HepG2 (cell line): ENCODE measurements at regions not wholly inside any gene's neighbourhood (a gene's known extent, or its start where the extent isn't known, plus 50 kb on each side); places are given as distances from the start of the nearest gene placed in this dataset.

ENCODE experiments used
- FOXJ3 ChIP-seq: sonication (generic); formaldehyde crosslinking; IDR thresholded peaks from 2 replicates; pipeline ENCODE4 v1.4.0; 2020; ENCODE audit warnings: missing genetic modification reagents, mild to moderate bottlenecking, borderline replicate concordance
- GATAD2A ChIP-seq: IDR thresholded peaks from 2 replicates; pipeline ENCODE4 v1.6.1; 2016
- GZF1 ChIP-seq: sonication (generic); formaldehyde crosslinking; IDR thresholded peaks from 2 replicates; pipeline ENCODE4 v1.5.1; 2020; ENCODE audit warnings: mild to moderate bottlenecking, missing genetic modification reagents
- HDAC1 ChIP-seq: sonication (generic); formaldehyde crosslinking; IDR thresholded peaks from 2 replicates; pipeline ENCODE4 v1.5.1; 2020; ENCODE audit warnings: mild to moderate bottlenecking, missing genetic modification reagents
- KLF13 ChIP-seq: sonication (generic); formaldehyde crosslinking; IDR thresholded peaks from 2 replicates; pipeline ENCODE4 v1.4.0; 2020; ENCODE audit warnings: mild to moderate bottlenecking, missing genetic modification reagents
- LCORL ChIP-seq, 2 experiments: fragments of 450-650 bp in 1 of 2; sonication (generic) in 1 of 2; formaldehyde crosslinking in 1 of 2; IDR thresholded peaks; 2 replicates each; pipeline versions ENCODE4 v1.5.0 to v1.6.1; 2017 to 2020; ENCODE audit warnings: antibody characterized with exemption in 1 of 2, missing genetic modification reagents in 1 of 2
- MAFF ChIP-seq: IDR thresholded peaks from 2 replicates; pipeline ENCODE4 v1.6.1; 2011; ENCODE audit warnings: low read depth, low read length, improper control_type of control experiment
- NFRKB ChIP-seq: fragments of 450-650 bp; IDR thresholded peaks from 2 replicates; pipeline ENCODE4 v1.6.1; 2017
- RARG ChIP-seq: sonication (generic); formaldehyde crosslinking; IDR thresholded peaks from 2 replicates; pipeline ENCODE4 v1.4.0; 2020; ENCODE audit warnings: low read depth, mild to moderate bottlenecking, missing genetic modification reagents
- SETDB1 ChIP-seq: sonication (generic); formaldehyde crosslinking; IDR thresholded peaks from 2 replicates; pipeline ENCODE4 v1.5.1; 2020; ENCODE audit warnings: missing genetic modification reagents, mild to moderate bottlenecking, borderline replicate concordance
- U2AF1 ChIP-seq: fragments of 200-400 bp; formaldehyde crosslinking; optimal IDR thresholded peaks from 2 replicates; pipeline ENCODE3; 2017; ENCODE audit warnings: mild to moderate bottlenecking, low read depth, low read length
- ZFP1 ChIP-seq: IDR thresholded peaks from 2 replicates; pipeline ENCODE4 v1.6.1; 2016
- ZGPAT ChIP-seq: IDR thresholded peaks from 2 replicates; pipeline ENCODE4 v1.6.1; 2016; ENCODE audit warnings: mild to moderate bottlenecking
- ZMYM3 ChIP-seq: sonication (generic); formaldehyde crosslinking; IDR thresholded peaks from 2 replicates; pipeline ENCODE4 v1.5.1; 2020; ENCODE audit warnings: mild to moderate bottlenecking, missing genetic modification reagents
- ZNF142 ChIP-seq: sonication (generic); formaldehyde crosslinking; IDR thresholded peaks from 2 replicates; pipeline ENCODE4 v1.4.0; 2020; ENCODE audit warnings: missing genetic modification reagents
- ZNF143 ChIP-seq: sonication (generic); formaldehyde crosslinking; IDR thresholded peaks from 2 replicates; pipeline ENCODE4 v1.4.0; 2020; ENCODE audit warnings: missing genetic modification reagents
- ZNF180 ChIP-seq: sonication (generic); formaldehyde crosslinking; IDR thresholded peaks from 2 replicates; pipeline ENCODE4 v1.4.0; 2020; ENCODE audit warnings: low read depth, missing genetic modification reagents, borderline replicate concordance
- ZNF207 ChIP-seq: fragments of 450-650 bp; IDR thresholded peaks from 2 replicates; pipeline ENCODE4 v1.6.1; 2016; ENCODE audit warnings: antibody characterized with exemption, borderline replicate concordance
- ZNF331 ChIP-seq: sonication (generic); formaldehyde crosslinking; IDR thresholded peaks from 2 replicates; pipeline ENCODE4 v1.4.0; 2020; ENCODE audit warnings: missing genetic modification reagents
- ZNF441 ChIP-seq: sonication (generic); formaldehyde crosslinking; IDR thresholded peaks from 2 replicates; pipeline ENCODE4 v1.7.0; 2021; ENCODE audit warnings: missing genetic modification reagents, borderline replicate concordance
- ZNF737 ChIP-seq: sonication (generic); formaldehyde crosslinking; IDR thresholded peaks from 2 replicates; pipeline ENCODE4 v1.5.0; 2020; ENCODE audit warnings: missing genetic modification reagents, mild to moderate bottlenecking, borderline replicate concordance
- ZSCAN12 ChIP-seq: sonication (generic); formaldehyde crosslinking; IDR thresholded peaks from 2 replicates; pipeline ENCODE4 v1.9.0; 2021; ENCODE audit warnings: mild to moderate bottlenecking, missing genetic modification reagents
- TF ChIP-seq, protein P1 (sequence below): sonication (generic); formaldehyde crosslinking; IDR thresholded peaks from 2 replicates; pipeline ENCODE4 v1.5.0; 2020; ENCODE audit warnings: missing genetic modification reagents

GRCh38 chr6:26156105-26156849 lies 69.0 kb downstream of the HFE start (continued):
- TF ChIP-seq, protein P1, sequence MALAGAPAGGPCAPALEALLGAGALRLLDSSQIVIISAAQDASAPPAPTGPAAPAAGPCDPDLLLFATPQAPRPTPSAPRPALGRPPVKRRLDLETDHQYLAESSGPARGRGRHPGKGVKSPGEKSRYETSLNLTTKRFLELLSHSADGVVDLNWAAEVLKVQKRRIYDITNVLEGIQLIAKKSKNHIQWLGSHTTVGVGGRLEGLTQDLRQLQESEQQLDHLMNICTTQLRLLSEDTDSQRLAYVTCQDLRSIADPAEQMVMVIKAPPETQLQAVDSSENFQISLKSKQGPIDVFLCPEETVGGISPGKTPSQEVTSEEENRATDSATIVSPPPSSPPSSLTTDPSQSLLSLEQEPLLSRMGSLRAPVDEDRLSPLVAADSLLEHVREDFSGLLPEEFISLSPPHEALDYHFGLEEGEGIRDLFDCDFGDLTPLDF (CRISPR knock-in tag): peak; percentile 73
- TF ChIP-seq GATAD2A (peak; percentile 21; the same call in 1 of the 2 replicates), GZF1 (CRISPR knock-in tag) (no peak), FOXJ3 (CRISPR knock-in tag) (peak; percentile 70), ZFP1 (CRISPR knock-in tag) (0 out of 2 replicates have a peak, but pooled peaks have one; percentile 51), ZSCAN12 (CRISPR knock-in tag) (peak; percentile 96; the same call in 1 of the 2 replicates), HDAC1 (peak; percentile 96), MAFF (peak; percentile 1; the same call in 1 of the 2 replicates), ZNF207 (no peak), RARG (CRISPR knock-in tag) (no peak), SETDB1 (CRISPR knock-in tag) (no peak), ZGPAT (CRISPR knock-in tag) (peak; percentile 91), ZNF142 (CRISPR knock-in tag) (peak; percentile 91), ZNF441 (CRISPR knock-in tag) (peak; percentile 88; the same call in 1 of the 2 replicates), NFRKB (no peak), LCORL (IDR thresholded peaks at IDR 0.05) (no peak), LCORL (CRISPR knock-in tag; IDR thresholded peaks at IDR 0.05) (peak; percentile 47; the same call in 1 of the 2 replicates), ZNF737 (CRISPR knock-in tag) (peak; percentile 97; the same call in 1 of the 2 replicates), ZNF143 (CRISPR knock-in tag) (no peak; the same call in 1 of the 2 replicates), KLF13 (CRISPR knock-in tag) (peak; percentile 96), ZNF180 (peak; percentile 86; the same call in 1 of the 2 replicates), U2AF1 (peak; percentile 100), ZNF331 (CRISPR knock-in tag) (peak; percentile 68; the same call in 1 of the 2 replicates), ZMYM3 (CRISPR knock-in tag) (no peak)
